Ectodermal cell (in vitro differentiated cells): ENCODE measurements at regions not wholly inside any gene's neighbourhood (a gene's known extent, or its start where the extent isn't known, plus 50 kb on each side); places are given as distances from the start of the nearest gene placed in this dataset.

ENCODE experiments used
- H3K27ac ChIP-seq: 2 replicates; pipeline ENCODE4 v1.7.0; 2013; ENCODE audit warnings: mild to moderate bottlenecking, low read depth, low read length; ENCODE audit not compliant: insufficient read depth, poor library complexity, severe bottlenecking
- H3K27me3 ChIP-seq: 2 replicates; pipeline ENCODE4 v1.7.0; 2013; ENCODE audit warnings: mild to moderate bottlenecking, low read length; ENCODE audit not compliant: insufficient read depth, control insufficient read depth, poor library complexity, severe bottlenecking
- H3K36me3 ChIP-seq: one replicate; pipeline ENCODE4 v1.7.0; 2013; ENCODE audit warnings: low read length; ENCODE audit not compliant: control insufficient read depth, insufficient read depth
- H3K4me1 ChIP-seq: one replicate; pipeline ENCODE4 v1.7.0; 2013; ENCODE audit warnings: low read length; ENCODE audit not compliant: control insufficient read depth, insufficient read depth
- H3K4me3 ChIP-seq: 2 replicates; pipeline ENCODE4 v1.7.0; 2013; ENCODE audit warnings: low read depth, low read length, control low read depth; ENCODE audit not compliant: insufficient read depth
- H3K9me3 ChIP-seq: 2 replicates; pipeline ENCODE4 v1.7.0; 2013; ENCODE audit warnings: mild to moderate bottlenecking, low read length, moderate library complexity; ENCODE audit not compliant: control insufficient read depth
- WGBS, 2 experiments: methylation state at CpG; one replicate each; pipeline ENCODE4 v1.1.7; 2013; ENCODE audit warnings: missing lambda C conversion rate in 2 of 2; 5-methylcytosine and 5-hydroxymethylcytosine counted together

DNA sequence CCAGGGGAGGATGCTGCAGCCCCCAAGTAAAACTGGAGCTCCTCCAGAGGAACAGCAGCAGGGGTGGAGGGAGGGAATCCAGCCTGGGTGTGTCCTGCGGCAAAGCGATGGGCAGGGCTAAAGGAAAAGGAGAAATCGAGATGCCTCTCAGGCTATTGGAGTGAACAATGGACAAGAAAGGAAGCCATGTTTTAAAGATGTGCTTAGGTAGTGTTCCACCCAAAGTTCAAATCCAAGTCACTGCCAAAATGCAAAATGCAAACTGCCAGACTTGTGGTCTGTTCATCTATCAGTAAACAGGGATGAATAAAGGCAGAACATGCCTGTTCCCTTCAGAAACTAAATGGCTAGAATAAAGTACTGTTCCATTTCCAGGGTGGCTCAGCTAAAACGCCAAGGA, 197.5 kb upstream of the NSMCE3 start:
- 93 to 95% methylated on average over 4 of the region's 4 CpGs for WGBS, 2 experiments
- Histone ChIP-seq H3K9me3 (no peaks in the 10 kb centered on the region), H3K4me3 (no peak overlapping the region), H3K27ac (no peak overlapping the region), H3K27me3 (no peaks in the 10 kb centered on the region), H3K4me1 (peaks cover 12% of the 10 kb centered on the region), H3K36me3 (no peaks in the 10 kb centered on the region)

DNA sequence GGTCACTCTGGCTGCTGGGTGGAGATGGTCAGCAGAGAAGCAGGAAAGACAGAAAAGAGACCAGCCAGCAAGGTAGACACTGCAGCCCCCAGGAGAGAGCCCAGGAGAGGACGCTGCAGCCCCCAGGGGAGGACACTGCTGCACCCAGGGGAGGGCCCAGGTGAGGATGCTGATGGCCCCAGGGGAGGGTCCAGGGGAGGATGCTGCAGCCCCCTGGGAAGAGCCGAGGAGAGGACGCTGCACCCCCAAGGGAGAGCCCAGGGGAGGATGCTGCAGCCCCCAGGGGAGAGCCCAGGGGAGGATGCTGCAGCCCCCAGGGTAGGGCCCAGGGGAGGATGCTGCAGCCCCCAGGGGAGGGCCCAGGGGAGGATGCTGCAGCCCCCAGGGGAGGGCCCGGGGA, 196.7 kb upstream of the NSMCE3 start:
- Histone ChIP-seq H3K27ac (no peak overlapping the region), H3K4me1 (peaks cover 6% of the 10 kb centered on the region), H3K36me3 (no peaks in the 10 kb centered on the region), H3K4me3 (no peak overlapping the region), H3K27me3 (no peaks in the 10 kb centered on the region), H3K9me3 (no peaks in the 10 kb centered on the region)
- WGBS, 2 experiments: 87 to 95% methylated on average over 4 of the region's 4 CpGs

DNA sequence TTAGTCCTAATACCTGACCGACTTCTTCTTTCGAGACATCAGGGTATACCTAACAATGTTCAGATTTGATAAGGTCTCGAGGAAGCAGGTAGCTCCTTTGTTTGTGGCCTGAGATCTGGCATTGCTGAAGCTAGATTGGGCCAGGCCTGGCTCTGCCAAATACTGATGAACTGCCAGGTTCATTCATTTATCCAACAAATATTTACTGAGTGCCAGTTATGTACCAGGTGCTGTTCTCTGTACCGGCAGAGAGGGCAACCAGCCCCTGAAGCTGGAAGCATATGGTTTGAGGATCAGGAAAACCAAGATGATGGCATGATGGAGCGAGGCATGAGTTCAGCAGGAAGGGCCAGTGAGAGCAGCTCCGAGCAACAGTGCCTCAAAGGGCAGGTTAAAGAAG, 196.2 kb upstream of the NSMCE3 start:
- WGBS, 2 experiments: 92 to 94% methylated on average over 6 of the region's 6 CpGs
- H3K27me3 ChIP-seq: no peaks in the 10 kb centered on the region

DNA sequence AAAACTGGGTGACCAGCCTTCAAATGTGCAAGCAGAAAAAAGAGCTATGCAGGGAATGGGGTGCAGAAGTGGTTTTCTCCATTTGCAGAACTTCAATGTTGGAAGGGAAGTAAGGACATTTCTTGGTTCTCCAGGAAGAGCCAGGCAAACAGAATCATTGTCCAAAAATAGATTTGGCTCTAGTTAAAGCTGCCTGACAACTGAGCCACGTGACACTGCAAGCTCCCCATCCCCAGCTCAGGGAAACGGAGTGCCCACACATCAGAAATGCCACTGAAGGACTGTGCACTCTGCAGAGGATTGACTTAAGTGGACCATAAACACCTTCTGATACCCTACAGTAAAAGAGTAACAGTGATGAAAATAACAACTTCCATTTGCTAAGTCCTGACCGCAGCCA, 195.6 kb upstream of the NSMCE3 start:
- Histone ChIP-seq H3K4me3 (no peak overlapping the region), H3K4me1 (no peaks in the 10 kb centered on the region), H3K27ac (no peak overlapping the region), H3K36me3 (no peaks in the 10 kb centered on the region), H3K9me3 (no peaks in the 10 kb centered on the region), H3K27me3 (no peaks in the 10 kb centered on the region)
- WGBS, 2 experiments: 85 to 93% methylated on average over 3 of the region's 3 CpGs

More for the DNA sequence above, 196.2 kb upstream of the NSMCE3 start:
- Histone ChIP-seq H3K4me3 (no peak overlapping the region), H3K4me1 (peaks cover under 1% of the 10 kb centered on the region), H3K36me3 (no peaks in the 10 kb centered on the region), H3K9me3 (no peaks in the 10 kb centered on the region), H3K27ac (no peak overlapping the region)

DNA sequence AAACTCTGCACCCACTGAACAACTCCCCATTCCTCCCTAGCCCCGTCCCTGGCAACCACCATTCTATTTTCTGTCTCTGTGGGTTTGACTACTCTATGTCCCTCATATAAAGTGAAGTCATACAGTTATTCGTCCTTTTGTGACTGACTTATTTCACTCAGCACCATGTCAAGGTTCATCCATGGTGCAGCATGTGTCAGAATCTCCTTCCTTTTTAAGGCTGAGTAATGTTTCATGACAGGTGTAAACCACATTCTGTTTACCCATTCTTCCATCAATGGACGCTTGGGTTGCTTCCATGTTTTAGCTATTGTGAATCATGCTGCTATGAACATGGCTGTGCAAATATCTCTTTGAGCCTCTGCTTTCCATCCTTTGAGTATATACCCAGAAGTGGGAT, 192.3 kb upstream of the NSMCE3 start:
- 78 to 79% methylated on average over 3 of the region's 3 CpGs for WGBS, 2 experiments
- H3K4me3 ChIP-seq: no peak overlapping the region
- no peaks in the 10 kb centered on the region for H3K36me3 ChIP-seq
- H3K4me1 ChIP-seq: no peaks in the 10 kb centered on the region
- H3K9me3 ChIP-seq: no peaks in the 10 kb centered on the region
- H3K27ac ChIP-seq: no peak overlapping the region
- no peaks in the 10 kb centered on the region for H3K27me3 ChIP-seq

DNA sequence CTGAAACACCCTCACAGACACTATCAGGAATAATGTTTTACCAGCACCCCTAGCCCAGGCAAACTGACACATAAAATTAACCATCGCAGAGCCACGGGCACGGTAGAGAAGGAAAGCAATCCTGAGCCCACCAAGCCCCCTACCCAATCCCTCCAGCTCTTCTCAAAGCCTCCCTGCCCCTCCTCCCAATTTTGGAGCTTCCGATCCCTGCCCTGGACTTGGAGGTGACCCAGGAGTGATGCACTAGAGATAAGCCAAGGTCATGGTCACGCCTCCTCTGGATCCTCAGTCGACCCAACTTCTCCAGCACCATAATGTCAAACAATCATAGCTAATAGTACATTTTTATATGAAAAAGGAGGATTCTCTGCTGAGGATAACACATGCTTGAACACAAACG, 188.7 kb upstream of the NSMCE3 start:
- 81 to 82% methylated on average over 7 of the region's 7 CpGs for WGBS, 2 experiments
- no peak overlapping the region for H3K4me3 ChIP-seq
- H3K27me3 ChIP-seq: no peaks in the 10 kb centered on the region
- H3K36me3 ChIP-seq: no peaks in the 10 kb centered on the region
- H3K4me1 ChIP-seq: no peaks in the 10 kb centered on the region
- H3K9me3 ChIP-seq: no peaks in the 10 kb centered on the region
- H3K27ac ChIP-seq: no peak overlapping the region

DNA sequence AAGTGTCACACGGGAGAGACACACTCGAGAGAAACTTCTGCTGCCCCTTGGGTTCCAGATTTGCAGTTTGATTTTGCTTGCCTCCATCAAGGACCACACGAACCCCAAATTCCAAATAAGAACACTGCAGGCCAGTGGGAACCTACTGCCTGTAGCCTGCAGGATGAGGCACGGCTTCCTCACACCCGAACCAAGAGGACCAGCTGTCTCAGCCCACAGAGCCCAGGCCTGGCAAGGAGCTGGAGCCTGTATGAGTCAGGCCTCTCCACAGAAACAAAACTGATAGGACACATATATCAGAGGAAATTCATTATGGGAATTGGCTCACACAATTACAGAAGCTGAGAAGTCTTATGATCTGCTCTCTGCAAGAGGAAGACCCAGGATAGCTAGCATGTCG, 188.1 kb upstream of the NSMCE3 start:
- H3K36me3 ChIP-seq: no peaks in the 10 kb centered on the region
- no peak overlapping the region for H3K4me3 ChIP-seq
- no peaks in the 10 kb centered on the region for H3K27me3 ChIP-seq
- no peaks in the 10 kb centered on the region for H3K9me3 ChIP-seq
- no peak overlapping the region for H3K27ac ChIP-seq
- WGBS, 2 experiments: 95% methylated on average over 6 of the region's 6 CpGs
- no peaks in the 10 kb centered on the region for H3K4me1 ChIP-seq

DNA sequence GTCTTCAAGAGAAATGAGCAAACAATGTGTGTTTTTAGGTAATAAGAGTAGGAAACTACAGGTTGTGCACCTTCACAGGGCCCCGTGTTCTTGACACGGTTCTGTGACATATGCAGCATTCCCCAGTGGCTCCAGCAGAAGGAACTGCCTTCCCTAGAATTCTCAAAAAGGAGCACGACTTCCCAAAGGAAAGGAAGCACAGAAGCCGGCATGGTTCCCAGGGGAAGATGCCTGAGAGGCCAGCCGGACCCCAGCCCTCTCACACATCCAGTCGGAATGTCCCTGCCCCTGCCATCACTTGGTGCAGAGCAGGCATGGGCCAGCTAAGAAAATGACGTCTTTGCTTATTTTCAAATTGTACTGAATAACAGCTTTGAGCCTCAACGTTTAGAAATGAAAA, 187.3 kb upstream of the NSMCE3 start:
- no peaks in the 10 kb centered on the region for H3K36me3 ChIP-seq
- 89 to 94% methylated on average over 8 of the region's 8 CpGs for WGBS, 2 experiments
- no peak overlapping the region for H3K27ac ChIP-seq

DNA sequence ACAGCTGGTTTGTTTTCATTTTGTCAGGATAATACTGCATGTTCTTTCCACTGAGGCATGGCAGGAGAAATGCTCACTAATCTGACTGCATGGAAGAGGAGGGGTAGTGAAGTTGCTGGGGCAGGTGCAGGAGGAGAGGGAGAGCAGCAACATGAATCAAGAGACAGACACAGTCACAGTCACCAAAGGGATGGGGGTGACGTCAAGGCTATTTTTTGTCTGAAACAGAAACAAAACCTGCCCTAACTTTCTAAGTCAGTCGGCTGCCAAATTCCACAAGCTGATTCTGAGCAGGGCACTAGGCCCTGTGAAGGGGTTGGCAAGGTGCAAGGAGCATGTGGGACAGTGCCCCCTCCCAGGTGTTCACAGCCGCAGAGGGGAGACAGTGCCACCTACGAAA, 186.6 kb upstream of the NSMCE3 start:
- H3K27me3 ChIP-seq: no peaks in the 10 kb centered on the region
- H3K4me1 ChIP-seq: peaks cover 8% of the 10 kb centered on the region
- no peaks in the 10 kb centered on the region for H3K9me3 ChIP-seq
- H3K27ac ChIP-seq: no peak overlapping the region
- H3K36me3 ChIP-seq: no peaks in the 10 kb centered on the region
- 85 to 95% methylated on average over 2 of the region's 4 CpGs for WGBS, 2 experiments
- no peak overlapping the region for H3K4me3 ChIP-seq

More for the DNA sequence above, 187.3 kb upstream of the NSMCE3 start:
- Histone ChIP-seq H3K9me3 (no peaks in the 10 kb centered on the region), H3K4me3 (no peak overlapping the region), H3K4me1 (peaks cover under 1% of the 10 kb centered on the region), H3K27me3 (no peaks in the 10 kb centered on the region)

DNA sequence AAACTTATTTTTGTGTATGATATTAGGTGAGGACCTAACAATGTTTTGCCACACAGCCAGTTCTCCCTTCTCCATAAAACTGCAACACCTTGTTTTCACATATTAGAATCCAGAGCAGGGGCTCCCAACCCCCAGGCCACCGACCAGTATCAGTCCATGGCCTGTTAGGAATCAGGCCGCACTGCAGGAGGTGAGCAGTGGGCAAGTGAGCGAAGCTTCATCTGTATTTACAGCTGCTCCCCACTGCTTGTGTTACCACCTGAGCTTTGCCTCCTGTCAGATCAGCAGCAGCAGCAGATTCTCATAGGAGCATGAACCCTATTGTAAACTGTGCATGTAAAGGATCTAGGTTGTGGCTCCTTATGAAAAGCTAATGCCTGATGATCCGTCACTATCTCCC, 185.9 kb upstream of the NSMCE3 start:
- WGBS, 2 experiments: 81 to 84% methylated on average over 4 of the region's 4 CpGs
- H3K4me1 ChIP-seq: peaks cover 10% of the 10 kb centered on the region
- no peak overlapping the region for H3K4me3 ChIP-seq
- H3K27ac ChIP-seq: no peak overlapping the region
- no peaks in the 10 kb centered on the region for H3K36me3 ChIP-seq
- H3K27me3 ChIP-seq: no peaks in the 10 kb centered on the region
- no peaks in the 10 kb centered on the region for H3K9me3 ChIP-seq

DNA sequence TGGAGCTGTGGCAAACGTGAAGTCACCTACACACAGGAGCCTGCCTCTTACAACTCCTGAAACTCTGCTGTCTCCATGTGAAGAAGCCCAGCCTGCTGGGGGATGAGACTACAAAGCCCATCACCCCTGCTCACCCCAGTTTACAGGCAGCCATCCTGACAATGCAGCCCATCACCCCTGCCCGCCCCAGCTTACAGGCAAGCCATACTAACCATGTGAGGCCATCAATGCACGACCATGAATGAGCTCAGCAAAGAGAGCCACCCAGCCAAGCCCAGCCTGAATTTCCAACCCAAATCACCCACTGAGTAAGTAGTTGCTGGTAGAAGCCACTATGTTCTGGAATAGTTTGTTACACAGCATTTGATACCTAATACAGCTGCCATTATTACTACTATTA, 185.4 kb upstream of the NSMCE3 start:
- Histone ChIP-seq H3K9me3 (no peaks in the 10 kb centered on the region), H3K36me3 (no peaks in the 10 kb centered on the region), H3K27me3 (no peaks in the 10 kb centered on the region), H3K4me3 (no peak overlapping the region), H3K4me1 (peaks cover 10% of the 10 kb centered on the region), H3K27ac (no peak overlapping the region)
- WGBS, 2 experiments: 92 to 97% methylated on average over 3 of the region's 3 CpGs
